ENCODE measurements at regions not wholly inside any gene's neighbourhood (a gene's known extent, or its start where the extent isn't known, plus 50 kb on each side); places are given as distances from the start of the nearest gene placed in this dataset.
A peak's percentile ranks its signal among the peaks of the same experiment; 100 is the strongest.
"Not testable (repeated sequence)": the region's sequence is repeated elsewhere in the genome, so short reads cannot be mapped to it uniquely, and the experiment has no call there.

DNA sequence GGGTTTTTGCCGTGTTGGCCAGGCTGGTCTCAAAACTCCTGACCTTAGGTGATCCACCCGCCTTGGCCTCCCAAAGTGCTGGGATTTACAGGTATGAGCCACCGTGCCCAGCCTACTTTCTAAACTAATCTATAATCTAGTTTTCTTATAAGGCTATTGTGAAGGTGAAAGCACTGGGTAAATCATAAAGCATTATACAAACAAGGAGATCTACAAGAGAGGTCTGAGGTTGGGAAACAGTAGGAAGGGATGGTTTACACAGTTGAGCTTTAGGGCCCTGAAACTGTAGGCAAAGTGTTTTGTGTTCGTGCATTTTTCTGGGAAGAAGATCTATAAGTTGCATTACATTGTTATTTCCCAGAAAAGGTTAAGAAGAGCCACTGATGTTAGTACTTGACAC lies 84.9 kb upstream of the MED13 start:
- Histone ChIP-seq H3K4me1 (ENCODE audit: control insufficient read depth, insufficient read depth, low read length) (no peaks in the 10 kb centered on the region), H3K27ac (ENCODE audit: low read length) (no peak overlapping the region), H3K27me3 (ENCODE audit: control insufficient read depth, insufficient read depth) (no peaks in the 10 kb centered on the region), H3K9me3 (ENCODE audit: control insufficient read depth, low read length) (no peaks in the 10 kb centered on the region), H3K4me3 (ENCODE audit: low read length) (no peak overlapping the region)
- ATAC-seq (no peak), DNase-seq (no peak)
- intact Hi-C loops (cut with DNase I), result no loop called here
- 86% methylated on average over 4 of the region's 4 CpGs for WGBS

DNA sequence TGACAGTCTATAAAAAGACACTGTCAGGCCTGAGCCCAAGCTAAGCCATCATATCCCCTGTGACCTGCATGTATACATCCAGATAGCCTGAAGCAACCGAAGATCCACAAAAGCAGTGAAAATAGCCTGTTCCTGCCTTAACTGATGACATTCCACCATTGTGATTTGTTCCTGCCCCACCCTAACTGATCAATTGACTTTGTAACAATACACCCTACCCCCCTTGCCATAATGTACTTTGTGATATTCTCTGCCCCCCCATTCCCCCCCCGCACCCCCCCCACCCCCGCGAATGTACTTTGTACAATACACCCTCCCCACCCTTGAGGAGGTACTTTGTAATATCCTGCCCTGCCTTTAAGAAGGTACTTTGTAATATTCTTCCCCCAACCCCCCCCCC lies 82.2 kb upstream of the MED13 start:
- H3K9me3 ChIP-seq (ENCODE audit: control insufficient read depth, low read length), result no peaks in the 10 kb centered on the region
- no peaks in the 10 kb centered on the region for H3K4me1 ChIP-seq (ENCODE audit: control insufficient read depth, insufficient read depth, low read length)
- 70% methylated on average over 4 of the region's 4 CpGs for WGBS
- intact Hi-C loops (cut with DNase I), result no loop called here
- no peak overlapping the region for H3K4me3 ChIP-seq (ENCODE audit: low read length)
- no peak for DNase-seq
- no peak overlapping the region for H3K27ac ChIP-seq (ENCODE audit: low read length)
- no peaks in the 10 kb centered on the region for H3K27me3 ChIP-seq (ENCODE audit: control insufficient read depth, insufficient read depth)
- no peak for ATAC-seq

DNA sequence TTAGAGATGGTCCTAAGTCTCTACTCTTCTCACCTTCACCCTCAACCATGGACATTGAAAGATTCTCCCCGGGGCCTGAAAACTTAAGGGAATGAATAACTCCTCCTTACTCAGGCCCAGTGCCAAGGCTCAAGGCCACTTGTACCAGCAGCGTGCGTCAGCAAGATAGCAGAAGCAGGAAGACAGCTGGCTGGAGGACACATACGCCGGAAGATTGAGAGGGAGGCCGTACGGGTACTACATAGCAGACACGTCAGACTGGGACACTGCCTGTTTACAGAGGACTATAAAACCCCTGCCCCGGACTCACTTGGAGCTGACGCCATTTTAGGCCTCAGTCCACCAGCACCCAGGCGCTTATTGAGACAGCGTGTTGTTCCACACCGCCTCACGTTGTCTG lies 75.8 kb upstream of the MED13 start:
- Histone ChIP-seq H3K9me3 (ENCODE audit: control insufficient read depth, low read length) (no peaks in the 10 kb centered on the region), H3K27me3 (ENCODE audit: control insufficient read depth, insufficient read depth) (no peaks in the 10 kb centered on the region), H3K4me1 (ENCODE audit: control insufficient read depth, insufficient read depth, low read length) (no peaks in the 10 kb centered on the region), H3K4me3 (ENCODE audit: low read length) (no peak overlapping the region), H3K27ac (ENCODE audit: low read length) (no peak overlapping the region)
- 65% methylated on average over 14 of the region's 14 CpGs for WGBS
- DNase-seq, result no peak
- intact Hi-C loops (cut with DNase I), result no loop called here
- ATAC-seq, result no peak

DNA sequence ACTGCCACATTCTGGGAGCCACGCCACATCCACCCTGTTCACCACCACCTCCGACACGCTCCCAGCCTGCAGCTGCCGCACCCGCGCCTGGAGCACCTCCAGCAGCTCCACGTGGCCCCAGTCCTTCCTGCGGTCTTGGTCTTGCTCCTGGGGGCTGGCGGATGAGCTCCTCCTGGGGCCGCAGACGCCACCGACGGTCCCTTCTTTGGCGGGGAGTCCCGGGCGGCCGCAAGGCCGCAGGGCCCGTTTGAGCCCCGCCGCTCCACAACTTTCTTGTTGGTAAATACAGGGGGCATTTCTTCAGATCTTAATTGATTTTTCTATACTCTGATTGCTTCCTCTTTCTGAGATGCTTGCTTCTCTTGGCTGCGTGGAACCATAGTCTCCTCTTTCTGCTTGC lies 75.3 kb upstream of the MED13 start:
- ATAC-seq (no peak), DNase-seq (no peak)
- Histone ChIP-seq H3K27ac (ENCODE audit: low read length) (no peak overlapping the region), H3K27me3 (ENCODE audit: control insufficient read depth, insufficient read depth) (no peaks in the 10 kb centered on the region), H3K4me1 (ENCODE audit: control insufficient read depth, insufficient read depth, low read length) (no peaks in the 10 kb centered on the region), H3K4me3 (ENCODE audit: low read length) (no peak overlapping the region), H3K9me3 (ENCODE audit: control insufficient read depth, low read length) (no peaks in the 10 kb centered on the region)
- intact Hi-C loops (cut with DNase I), result no loop called here
- WGBS, result 89% methylated on average over 22 of the region's 22 CpGs

DNA sequence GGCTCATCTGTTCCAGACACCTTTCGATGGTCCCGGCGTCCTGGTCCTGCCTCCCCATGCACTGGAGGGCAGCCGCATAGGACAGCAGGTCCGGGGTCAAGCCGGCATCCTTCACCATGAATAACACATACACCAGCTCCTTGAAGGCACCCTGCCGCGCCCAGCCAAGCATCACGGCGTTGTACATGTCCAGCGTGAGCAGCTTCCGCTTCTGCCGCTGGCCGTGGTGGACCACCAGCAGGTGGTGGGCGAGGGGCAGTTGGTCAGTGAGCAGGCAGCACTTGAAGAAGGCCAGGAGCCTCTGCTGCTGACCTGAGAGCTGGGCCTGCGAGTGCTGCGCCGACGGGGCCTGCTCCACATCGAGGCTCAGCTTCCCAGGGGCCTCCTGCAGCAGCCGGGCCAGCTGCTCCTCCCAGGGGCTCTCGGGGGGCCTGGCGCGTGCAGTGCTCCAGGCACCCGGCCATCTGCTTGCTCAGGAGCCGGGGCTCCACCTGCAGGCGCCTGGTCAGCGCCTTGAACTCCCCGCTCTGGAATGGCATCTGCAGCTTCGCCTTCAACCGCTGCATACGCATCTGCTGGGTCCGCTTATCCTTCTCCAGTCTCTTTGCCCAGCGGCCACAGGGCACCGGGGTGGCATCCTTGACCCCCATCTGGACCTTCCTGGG lies 74.7 kb upstream of the MED13 start:
- H3K27ac ChIP-seq (ENCODE audit: low read length); H3K9me3 ChIP-seq (ENCODE audit: control insufficient read depth, low read length); H3K4me3 ChIP-seq (ENCODE audit: low read length); intact Hi-C loops (cut with DNase I); H3K4me1 ChIP-seq (ENCODE audit: control insufficient read depth, insufficient read depth, low read length); H3K27me3 ChIP-seq (ENCODE audit: control insufficient read depth, insufficient read depth); DNase-seq: not testable (repeated sequence)
- 80% methylated on average over 35 of the region's 35 CpGs for WGBS
- ATAC-seq, result peak in 1 of 2 donors; percentile 15

DNA sequence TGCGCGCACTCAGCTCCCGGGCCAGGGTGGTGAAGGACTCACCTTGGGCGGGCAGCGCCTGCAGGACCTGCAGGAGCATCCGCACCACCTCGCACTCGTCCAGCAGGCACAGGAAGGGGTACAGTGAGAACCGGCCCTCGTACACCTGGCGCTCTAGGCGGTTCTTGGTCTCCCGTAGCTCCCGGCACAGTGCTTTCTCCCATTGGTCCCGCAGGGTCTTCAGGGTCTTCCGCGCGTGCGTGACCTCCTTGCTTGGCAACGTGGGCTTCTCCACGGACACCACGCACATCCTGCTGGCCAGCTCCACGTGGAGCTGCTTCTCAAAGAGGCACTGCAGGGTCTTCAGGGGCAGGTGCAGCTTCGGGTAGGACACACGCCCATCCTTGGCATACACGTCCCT lies 74.1 kb upstream of the MED13 start:
- WGBS, result 76% methylated on average over 26 of the region's 26 CpGs
- DNase-seq (no peak), ATAC-seq (no peak)
- H3K9me3 ChIP-seq (ENCODE audit: control insufficient read depth, low read length), result no peaks in the 10 kb centered on the region
- H3K27ac ChIP-seq (ENCODE audit: low read length), result no peak overlapping the region
- H3K4me1 ChIP-seq (ENCODE audit: control insufficient read depth, insufficient read depth, low read length), result no peaks in the 10 kb centered on the region
- no peak overlapping the region for H3K4me3 ChIP-seq (ENCODE audit: low read length)
- H3K27me3 ChIP-seq (ENCODE audit: control insufficient read depth, insufficient read depth), result no peaks in the 10 kb centered on the region
- intact Hi-C loops (cut with DNase I), result no loop called here

DNA sequence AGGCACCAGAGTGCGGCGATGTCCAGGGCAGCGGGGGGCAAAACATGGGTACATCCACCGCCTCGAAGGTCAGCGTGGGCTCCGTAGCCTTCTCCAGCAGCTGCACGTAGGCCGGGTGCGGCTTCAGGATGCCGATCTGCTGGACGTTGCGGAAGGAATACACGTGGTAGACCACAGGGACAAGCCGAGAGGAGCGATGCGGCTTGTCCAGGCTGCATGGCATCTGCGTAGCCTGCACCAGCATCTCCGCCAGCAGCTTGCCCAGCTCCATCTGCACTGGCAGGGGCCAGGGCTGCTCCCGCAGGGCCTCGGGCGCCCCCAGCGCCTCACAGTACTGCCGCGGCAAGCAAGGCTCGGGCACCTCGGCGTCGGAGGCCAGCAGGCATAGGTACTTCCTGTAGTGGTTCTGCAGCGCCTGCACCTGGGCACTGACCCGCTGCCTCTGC lies 73.6 kb upstream of the MED13 start:
- H3K4me3 ChIP-seq (ENCODE audit: low read length); H3K27me3 ChIP-seq (ENCODE audit: control insufficient read depth, insufficient read depth); DNase-seq; H3K27ac ChIP-seq (ENCODE audit: low read length); H3K9me3 ChIP-seq (ENCODE audit: control insufficient read depth, low read length); H3K4me1 ChIP-seq (ENCODE audit: control insufficient read depth, insufficient read depth, low read length); intact Hi-C loops (cut with DNase I): not testable (repeated sequence)
- peak in 1 of 2 donors; percentile 32 for ATAC-seq
- 28% methylated on average over 31 of the region's 31 CpGs for WGBS

DNA sequence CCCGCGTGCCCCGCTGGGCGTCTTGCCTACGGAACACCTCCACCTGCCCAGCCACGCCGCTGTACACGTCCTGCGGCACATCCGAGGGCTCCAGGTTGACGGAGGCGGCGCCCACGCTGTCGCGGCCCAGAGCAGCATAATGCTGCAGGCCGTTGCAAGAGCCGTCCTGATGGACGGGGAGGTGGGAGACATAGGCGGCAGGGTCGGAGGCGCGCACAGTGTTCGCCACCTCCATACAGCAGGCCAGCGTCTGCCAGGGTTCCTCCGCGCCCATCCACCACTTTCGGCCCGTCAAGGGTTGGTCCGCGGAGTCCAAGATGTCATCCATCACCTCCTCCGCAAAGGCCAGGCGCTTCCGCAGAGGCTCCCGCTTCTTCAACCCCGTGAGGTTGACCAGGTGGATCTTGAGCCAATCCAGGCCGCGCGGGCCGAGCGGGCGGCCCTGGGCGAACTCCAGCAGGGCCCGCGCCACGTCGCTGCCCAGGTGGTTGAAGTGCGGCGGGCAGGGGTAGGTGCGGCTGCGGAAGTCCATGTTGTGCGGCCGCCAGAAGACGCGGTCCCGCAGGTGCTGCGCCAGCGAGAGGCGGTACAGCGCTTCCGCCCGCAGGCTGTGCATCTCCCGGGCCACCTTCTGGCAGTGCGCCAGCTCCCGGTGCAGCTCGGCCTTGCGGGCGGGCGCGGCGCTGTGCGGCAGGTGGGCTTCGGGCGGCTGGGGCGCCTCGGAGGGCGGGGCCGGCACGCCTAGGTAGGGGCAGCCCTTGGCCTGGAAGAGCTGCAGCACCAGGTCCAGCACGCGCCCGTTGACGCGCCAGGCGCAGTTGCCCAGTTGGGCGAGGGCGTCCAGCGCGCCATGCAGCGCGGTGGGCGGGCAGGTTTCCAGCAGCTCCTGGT lies 72.9 kb upstream of the MED13 start:
- peak in 1 of 2 donors; percentile 32 for ATAC-seq

DNA sequence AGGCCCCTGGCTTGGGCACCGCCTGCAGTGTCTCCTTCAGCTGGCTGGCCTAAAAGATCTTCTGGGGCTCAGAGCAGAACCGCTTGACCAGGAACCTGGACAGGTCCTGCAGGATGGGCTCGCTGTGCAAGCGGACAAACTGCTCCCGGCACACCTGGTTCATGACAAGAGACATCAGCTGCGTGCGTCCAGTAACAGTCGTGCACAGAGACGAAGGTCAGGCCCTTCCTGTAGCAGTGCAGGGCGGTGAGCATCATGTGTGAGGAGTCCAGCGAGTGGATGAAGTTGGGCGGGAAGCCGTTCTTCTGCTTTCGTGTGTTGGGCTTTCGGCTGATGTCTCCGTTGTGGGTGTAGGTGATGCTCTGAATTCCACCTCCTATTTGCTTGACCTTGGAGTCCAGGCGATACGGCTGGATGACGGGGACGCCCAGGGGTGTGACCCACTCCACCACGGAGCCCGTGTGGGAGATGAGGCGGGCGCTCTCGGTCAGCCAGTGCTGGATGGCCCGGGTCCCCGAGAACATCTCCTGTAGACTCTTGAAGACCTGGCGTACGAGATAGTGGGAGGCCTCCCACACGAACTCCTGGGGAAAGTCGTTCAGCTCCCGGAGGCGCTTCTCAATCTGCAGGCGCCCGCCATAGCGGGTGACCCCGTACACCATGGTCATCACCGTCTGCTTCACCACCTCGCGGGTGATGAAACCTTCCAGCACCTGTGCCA lies 72.1 kb upstream of the MED13 start:
- WGBS, result 92% methylated on average over 40 of the region's 40 CpGs
- ATAC-seq, result not testable (repeated sequence)

More for the DNA sequence above, 72.9 kb upstream of the MED13 start:
- WGBS, result 19% methylated on average over 92 of the region's 92 CpGs
- H3K27ac ChIP-seq (ENCODE audit: low read length); H3K4me3 ChIP-seq (ENCODE audit: low read length); H3K9me3 ChIP-seq (ENCODE audit: control insufficient read depth, low read length); H3K4me1 ChIP-seq (ENCODE audit: control insufficient read depth, insufficient read depth, low read length); intact Hi-C loops (cut with DNase I); DNase-seq; H3K27me3 ChIP-seq (ENCODE audit: control insufficient read depth, insufficient read depth): not testable (repeated sequence)

DNA sequence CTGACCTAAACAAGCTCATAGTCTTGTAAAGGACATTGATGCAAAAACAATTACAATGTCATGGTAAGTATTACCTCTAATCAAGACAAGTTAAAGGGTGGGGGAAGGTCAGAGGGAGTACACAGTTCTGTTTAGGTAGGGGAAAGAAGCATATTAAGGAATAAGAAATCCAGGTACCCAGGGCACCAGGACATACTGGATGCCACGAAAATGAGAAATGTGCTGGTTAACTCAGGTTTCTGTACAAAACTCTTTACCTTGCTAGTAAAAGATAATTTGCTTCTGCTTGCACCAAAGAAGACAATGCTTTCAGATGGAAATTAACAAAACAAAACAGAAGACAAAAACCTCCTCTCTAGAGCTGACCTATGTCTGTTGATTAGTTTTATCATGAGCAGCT lies 70.7 kb upstream of the MED13 start:
- H3K9me3 ChIP-seq (ENCODE audit: control insufficient read depth, low read length), result no peaks in the 10 kb centered on the region
- H3K27ac ChIP-seq (ENCODE audit: low read length), result no peak overlapping the region
- 87% methylated on average over 1 of the region's 1 CpG for WGBS
- no peaks in the 10 kb centered on the region for H3K27me3 ChIP-seq (ENCODE audit: control insufficient read depth, insufficient read depth)
- DNase-seq (no peak), ATAC-seq (no peak)
- H3K4me3 ChIP-seq (ENCODE audit: low read length), result no peak overlapping the region
- H3K4me1 ChIP-seq (ENCODE audit: control insufficient read depth, insufficient read depth, low read length), result no peaks in the 10 kb centered on the region
- intact Hi-C loops (cut with DNase I), result no loop called here

More for the DNA sequence above, 72.1 kb upstream of the MED13 start:
- H3K9me3 ChIP-seq (ENCODE audit: control insufficient read depth, low read length); intact Hi-C loops (cut with DNase I); H3K4me3 ChIP-seq (ENCODE audit: low read length); H3K27ac ChIP-seq (ENCODE audit: low read length); H3K27me3 ChIP-seq (ENCODE audit: control insufficient read depth, insufficient read depth); H3K4me1 ChIP-seq (ENCODE audit: control insufficient read depth, insufficient read depth, low read length): not testable (repeated sequence)
- peak in 1 of 3 donors; percentile 55 for DNase-seq

DNA sequence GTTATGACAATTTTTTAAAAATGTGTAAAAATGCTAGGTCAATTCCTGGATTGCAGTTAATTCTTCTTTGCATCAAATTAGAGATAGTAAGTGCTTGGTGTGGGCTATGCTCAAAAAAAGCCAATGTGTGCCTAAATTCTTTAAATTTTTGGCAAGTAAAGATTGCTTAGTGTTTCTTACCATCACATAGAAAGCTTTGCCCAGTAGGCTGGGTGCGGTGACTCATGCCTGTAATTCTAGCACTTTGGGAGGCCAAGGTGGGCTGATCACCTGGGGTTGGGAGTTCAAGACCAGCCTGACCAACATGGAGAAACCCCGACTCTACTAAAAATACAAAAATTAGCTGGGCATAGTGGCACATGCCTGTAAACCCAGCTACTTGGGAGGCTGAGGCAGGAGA lies 70.0 kb upstream of the MED13 start:
- H3K4me1 ChIP-seq (ENCODE audit: control insufficient read depth, insufficient read depth, low read length); H3K27ac ChIP-seq (ENCODE audit: low read length); ATAC-seq; H3K9me3 ChIP-seq (ENCODE audit: control insufficient read depth, low read length); H3K4me3 ChIP-seq (ENCODE audit: low read length); H3K27me3 ChIP-seq (ENCODE audit: control insufficient read depth, insufficient read depth); DNase-seq; intact Hi-C loops (cut with DNase I): not testable (repeated sequence)
- WGBS, result 89% methylated on average over 2 of the region's 2 CpGs

Measured in right cardiac atrium (tissue), 5 donors.